ENCODE measurements at regions not wholly inside any gene's neighbourhood (a gene's known extent, or its start where the extent isn't known, plus 50 kb on each side); places are given as distances from the start of the nearest gene placed in this dataset.

DNA sequence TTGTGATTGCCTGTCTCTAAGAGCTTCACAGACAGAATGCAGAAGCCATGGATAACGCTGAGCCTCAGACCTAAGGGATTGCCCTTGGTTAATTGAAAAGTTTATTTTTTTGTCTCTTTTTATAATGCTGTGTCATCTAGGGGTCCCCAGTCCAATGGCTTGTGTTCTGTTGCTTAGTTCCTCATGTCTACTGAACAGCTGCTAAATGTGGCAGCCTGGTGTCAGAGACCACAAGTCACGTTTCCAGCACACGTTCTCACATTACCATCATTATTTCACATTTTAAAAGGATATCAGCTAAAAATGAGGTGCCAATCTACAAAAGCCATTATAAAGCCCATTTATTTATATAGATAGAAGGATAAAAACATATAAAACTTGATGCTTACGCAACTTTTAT is 1362.0 kb downstream of the PCDH9 start:
- no peak for DNase-seq

DNA sequence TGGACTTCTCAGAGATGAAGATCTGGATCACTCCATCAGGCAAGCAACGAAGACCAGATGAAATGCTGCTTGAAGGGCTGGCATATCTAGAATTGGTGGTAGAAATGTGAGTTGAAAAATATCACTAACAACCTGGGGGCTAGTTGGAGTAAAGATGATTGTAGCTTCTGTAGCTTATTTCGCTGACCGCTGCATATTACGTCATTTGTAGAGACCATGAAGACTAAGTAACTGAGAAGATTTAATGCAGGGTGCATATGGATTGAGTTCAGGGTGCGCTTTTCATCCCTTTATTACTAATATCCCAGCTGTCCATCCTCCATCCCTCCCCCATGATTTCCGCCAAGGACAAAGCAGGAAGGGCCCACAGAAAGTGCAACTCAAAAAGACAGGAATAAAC is 1364.0 kb downstream of the PCDH9 start:
- no peak for DNase-seq

DNA sequence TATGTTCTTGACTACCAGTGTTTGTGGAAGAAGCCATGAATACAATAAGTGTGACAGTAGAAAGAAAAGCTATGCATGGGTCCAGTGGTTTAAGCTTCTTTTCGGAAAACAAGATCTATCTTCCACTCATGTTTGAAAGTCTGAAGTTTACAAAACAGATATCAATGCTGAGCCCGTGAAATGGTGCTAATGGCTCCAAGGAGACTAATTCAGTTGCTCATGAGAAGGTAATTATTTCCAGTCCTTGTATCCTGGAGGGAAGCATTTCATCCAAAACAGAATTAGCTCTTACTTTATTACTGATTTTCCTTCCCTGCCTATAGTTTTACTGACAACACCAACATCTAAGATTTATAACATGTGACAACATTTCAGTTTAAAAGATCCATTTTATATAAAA is 1364.9 kb downstream of the PCDH9 start:
- no peak for DNase-seq

DNA sequence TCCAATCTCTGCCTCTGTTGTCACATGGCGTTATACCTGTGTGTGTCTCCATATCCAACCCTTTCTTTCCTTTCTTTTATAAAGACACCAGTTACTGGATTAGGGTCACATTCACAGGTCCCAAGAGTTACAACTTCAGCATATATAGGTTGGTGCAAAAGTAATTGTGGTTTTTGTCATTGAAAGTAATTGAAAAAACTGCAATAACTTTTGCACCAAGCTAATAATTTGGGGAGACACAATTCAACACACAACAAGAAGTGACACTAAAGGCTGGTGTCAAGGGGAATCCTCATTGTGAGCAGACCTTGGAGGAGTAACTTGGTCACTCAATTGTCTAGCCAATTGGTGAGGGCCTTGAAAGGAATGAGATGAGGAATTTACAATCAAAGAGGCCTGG is 1366.1 kb downstream of the PCDH9 start:
- DNase-seq: no peak

DNA sequence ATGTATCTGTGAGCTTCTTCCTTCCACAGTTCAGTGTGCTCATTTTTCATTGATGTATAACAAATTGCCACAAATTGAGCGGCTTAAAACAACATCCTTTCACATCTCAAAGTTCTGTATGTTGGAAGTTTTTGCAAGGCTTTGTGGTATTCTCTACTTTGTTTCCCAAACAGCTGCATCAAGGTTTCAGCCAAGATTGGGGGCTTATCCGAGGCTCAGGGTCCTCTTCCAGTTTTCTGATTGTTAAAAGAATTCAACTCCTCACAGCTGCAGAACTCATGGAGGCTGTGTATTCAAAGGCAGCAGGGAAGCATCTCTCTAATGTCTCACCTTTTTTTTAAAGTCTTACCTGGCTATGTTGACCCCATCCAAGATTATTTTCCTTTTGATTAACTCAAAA is 1369.8 kb downstream of the PCDH9 start:
- DNase-seq: no peak

DNA sequence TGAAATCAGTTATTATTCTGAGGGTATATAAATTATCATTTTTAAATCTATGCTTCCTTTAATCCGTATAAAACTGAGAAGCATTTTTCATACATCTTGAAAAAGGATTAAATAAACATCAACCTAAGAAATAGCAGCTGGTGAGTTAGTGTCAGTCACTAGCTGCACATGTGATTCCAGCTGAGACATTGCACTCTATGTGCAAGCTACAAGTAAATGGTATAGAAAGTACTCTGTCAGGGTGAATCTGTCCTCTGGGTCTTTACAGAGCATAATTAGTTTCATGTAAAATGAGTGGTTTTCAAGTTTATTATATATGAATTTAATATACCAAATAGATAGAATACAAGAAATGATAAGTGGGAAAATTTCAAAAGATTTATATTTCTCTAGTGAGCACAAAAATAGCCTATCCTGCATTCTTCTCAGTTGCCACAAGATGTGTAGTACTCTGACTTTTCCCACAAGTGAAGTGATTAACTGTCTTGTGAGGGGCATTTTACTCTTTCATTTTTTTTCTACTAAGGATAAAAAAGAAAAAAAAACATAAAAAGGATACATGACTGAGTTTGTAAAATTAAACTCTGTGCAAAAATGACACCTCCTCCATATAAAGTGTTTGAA is 1372.1 kb downstream of the PCDH9 start:
- no peak for DNase-seq

DNA sequence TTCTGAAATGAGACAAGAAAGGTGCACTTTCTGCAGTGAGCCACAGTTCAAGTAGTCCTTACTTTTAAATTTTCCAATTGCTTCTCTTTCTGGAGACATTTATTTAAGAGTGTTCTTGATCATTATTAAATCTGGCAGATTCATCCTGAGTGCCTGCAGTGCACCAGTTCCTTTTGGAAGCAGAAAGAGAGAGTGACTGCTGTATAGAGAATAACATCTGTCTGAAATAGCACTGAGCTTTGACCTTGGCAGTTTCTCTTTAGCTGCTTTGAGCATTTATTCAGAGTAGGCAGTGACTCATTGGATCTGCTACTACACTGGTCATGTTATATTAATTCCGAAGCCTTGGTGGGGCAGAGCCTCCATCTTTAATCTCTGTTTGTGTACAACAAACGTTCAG is 1373.7 kb downstream of the PCDH9 start:
- no peak for DNase-seq

DNA sequence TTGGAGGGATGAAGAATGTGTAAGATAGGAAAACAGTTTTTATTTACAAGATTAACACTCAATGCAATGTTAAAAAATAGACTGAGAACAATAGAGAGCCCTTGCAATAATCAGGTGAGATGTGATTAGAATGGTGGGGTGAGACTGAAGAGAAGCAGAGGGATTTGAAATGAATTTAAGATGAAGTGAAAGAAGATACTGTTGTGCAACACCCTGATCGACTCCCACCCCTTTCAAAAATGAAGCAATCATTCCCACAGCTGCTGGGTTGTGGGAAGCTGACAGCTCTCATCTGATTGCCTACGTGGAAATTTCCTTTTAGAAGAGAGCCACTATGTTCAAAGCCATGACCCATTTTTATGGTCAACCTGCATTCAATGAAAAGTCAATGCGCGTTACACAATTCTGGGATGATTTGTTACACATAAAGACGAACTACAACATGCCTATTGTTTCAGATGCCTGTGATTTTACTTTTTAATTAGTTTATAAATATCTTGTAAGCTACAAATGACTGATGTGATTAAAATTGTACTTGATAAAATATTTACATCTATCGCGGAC is 1374.8 kb downstream of the PCDH9 start:
- no peak for DNase-seq

DNA sequence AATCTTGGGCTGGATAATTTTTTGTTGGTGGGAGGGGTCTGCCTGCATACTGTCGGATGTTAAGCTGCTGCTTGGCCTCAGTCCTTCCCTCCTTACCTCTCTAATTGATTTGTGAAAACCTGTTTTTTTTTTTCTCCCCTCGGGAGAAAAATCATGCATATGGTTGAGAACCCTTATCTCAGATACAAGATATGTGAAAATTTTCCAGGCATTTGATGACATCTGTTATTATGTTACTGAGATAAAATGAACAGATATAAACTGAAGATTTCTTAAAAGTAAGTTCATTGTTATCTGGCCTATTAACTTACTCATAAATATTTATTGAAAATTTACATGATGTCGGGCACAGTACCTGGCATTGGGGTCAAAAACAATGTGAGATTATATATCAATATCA is 1375.7 kb downstream of the PCDH9 start:
- no peak for DNase-seq

DNA sequence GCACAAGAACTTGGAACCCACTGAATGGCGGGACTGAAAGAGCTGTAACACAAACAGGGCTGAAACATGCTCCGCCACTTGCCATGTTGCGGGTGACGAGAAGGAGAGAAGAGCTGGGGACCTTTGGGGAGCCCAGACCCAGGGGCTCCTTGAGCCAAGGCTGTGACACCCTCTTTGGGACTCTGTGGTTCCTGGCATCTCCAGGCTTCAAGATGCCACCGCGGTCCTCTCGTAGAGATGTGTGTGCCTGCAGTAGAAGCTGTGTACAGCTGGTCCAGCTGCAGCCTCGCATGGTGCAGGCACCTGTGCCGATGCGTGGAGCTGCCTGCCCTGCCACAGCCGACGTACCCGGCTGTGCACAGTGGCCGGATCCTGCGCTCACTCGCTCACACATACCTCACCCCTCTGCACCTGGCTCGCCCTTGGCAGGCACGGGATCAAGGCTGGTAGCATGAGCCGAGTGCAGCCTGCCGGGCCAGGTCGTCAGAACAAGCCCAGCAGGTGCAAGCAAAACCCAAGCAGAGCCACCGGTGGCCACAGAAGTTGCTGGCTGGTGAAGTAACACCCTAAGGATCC is 1385.8 kb downstream of the PCDH9 start:
- no peak for DNase-seq

DNA sequence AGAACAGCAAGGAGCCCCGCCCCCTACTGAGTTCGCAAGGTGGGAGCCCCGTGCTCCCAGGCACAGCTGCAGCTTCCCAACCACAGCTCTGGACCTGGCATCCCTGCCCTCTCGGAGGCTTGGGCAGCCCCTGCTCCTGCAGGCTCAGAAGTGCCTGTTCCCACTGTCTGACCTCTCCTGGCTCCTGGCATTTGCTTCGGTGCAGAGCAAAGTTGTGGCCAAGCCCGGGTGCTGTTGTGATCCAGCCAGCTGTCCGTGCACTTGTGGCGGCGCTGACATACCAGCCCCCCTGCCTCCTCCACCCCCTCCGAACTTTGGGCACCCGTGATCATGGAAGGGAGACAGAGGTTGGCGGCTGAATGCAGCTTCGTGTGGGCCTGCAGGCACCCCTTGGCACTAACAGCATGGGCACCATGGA is 1386.8 kb downstream of the PCDH9 start:
- no peak for DNase-seq

DNA sequence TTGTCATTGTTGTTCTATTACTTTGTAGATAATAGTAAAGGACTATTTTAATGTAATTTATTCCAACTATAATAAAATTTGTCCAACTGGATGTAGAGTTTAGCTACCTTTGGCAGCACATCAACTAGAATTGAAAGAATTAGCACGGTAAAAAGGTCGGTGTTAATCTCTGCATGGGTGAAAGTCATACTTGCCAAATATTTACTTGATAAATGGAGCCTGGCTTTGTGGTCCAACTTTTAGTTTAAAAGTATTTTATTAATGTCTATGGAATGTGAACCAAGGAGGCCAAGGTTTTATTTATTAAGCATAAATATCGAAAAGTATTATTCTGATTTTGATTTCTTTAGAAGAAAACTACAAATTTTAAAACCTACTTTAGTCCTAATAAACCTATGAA is 1389.0 kb downstream of the PCDH9 start:
- no peak for DNase-seq

DNA sequence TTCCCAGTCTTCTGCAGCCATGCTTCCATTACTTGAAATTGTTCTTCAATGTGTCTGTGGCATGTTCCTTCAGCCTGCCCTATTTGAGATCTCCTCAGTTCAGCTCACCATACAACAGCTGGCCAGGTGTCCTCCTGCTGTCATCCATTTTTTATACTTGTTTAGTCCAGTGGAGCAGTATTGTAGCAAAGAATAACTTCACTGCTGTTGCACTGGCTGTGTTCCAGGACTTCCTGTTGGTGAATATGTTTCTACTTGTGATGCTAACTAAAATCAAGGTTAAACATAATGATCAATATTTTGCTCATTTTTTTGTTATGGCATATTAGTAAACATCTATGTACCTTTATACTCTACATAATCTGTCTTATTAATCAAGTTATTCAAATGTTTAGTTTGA is 1394.1 kb downstream of the PCDH9 start:
- DNase-seq: no peak

DNA sequence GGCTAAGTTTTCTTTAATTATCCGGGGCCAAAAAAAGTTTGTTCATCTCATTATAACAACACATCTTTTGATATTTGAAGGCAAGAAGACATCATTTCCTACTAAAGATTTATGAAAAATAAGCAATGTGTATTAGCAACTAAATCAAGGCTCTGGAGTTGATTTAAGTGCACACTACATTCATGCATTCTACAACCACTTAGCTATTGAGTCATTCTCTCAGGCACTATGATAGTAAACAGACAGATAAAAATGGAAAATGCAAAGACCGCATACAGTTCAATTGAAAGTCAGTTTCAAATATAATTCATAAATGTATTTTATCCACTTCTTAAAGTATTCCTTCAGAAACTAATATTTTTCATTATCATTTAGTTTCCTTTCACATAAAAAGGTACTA is 1395.2 kb downstream of the PCDH9 start:
- no peak for DNase-seq

DNA sequence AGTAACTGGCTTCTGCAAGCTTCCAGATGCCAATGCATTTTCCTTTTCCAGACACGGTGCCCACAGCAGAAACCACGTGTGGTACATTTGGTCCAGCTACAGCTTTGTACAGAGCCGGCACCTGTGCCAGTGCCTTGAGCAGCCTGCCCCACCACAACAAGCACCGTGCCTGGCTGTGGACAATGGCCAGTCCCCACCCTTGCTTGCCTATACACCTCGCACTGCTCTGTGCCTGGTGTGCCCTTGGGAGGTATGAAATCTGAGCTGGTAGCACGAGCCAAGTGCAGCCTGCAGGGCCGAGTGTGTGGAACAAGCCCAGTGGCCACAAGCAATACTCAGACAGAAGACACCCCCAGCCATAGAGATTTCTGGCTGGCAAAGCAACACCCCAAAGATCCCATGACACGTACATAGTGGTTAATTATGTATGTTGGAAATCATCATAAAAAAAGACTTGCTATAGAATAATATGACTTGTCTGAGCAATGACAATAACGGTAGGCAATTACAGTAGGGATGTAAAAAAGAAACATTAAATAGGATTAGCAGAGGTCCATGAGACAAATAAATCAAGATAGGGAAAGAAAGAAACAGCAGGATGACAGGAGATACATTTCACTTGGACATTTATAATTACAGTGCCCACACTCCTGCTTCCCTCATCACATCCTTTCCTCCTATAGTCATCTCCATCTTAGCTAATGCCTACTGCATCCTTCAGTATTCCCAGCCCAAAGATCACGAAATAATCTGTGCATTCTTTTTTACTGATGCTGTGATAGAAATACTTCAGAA is 1399.5 kb downstream of the PCDH9 start:
- no peak for DNase-seq

DNA sequence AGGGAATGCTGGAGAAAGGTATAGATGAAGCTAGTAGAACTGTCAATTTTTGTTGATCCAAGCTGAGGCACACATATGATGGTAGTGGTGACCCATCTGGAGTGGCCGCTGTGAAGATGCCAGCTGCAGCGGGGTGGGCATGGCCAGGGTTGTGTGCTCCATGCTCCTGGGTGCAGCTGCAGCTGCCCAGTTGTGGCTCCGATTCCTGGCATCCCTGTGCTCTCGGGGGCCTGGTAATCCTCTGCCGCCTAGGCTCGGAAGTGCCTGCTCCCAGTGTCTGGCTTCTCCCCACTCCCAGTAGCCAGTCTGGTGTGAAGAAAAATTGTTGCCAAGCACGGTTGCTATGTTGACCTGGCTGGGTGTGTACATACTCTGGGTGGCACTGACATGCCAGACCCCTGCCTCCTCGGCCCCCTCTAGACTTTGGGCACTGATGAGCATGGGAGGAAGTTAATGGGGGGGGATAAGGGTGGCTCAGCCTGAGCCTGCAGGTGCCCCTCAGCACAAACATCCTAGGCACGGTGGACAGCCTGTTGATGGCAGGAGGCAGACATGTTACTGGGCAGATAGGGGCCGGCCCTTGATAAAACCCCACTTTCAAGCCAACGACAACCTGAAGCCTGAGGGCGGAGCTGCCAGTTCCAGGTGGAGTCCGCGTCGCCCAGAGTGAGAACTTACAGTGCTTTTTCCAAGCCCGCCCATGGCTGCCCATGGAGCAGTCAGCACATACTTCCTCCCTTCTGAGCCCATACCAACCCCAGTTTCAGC is 1400.7 kb downstream of the PCDH9 start:
- no peak for DNase-seq

DNA sequence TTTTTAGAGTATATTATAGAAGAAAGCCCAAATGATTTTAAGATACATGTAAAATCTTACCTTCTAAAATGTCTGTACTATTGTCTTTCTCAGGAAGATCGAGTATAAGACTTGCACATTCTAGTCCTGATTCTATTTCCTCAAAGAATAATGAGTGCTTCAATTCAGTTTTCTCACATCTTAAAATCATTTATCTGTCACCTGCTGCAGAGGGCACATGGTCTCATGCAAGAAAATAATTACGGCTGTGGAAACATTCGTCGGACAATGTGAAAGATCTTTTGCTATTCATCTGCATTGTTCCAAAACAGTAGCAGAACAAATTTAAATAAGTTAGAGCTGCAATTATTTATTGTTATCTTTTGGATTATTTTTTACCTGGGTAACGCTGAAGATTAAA is 1403.5 kb downstream of the PCDH9 start:
- DNase-seq: no peak

DNA sequence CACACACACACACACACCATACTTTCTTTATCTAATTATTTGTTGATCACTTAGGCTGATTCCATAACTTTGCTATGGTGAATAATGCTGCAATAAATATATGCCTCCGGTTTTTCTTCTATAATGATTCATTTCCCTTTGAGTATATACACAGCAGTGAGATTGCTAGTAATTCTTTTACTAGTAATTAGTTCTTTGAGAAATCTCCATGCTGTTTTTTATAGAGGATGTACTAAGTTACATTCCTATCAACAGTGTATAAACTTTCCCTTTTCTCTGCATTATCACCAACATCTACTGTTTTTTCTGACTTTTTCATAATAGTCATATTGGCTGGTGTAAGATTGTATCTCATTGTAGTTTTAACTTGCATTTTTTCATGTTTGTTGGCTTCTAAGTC is 1405.1 kb downstream of the PCDH9 start:
- no peak for DNase-seq

DNA sequence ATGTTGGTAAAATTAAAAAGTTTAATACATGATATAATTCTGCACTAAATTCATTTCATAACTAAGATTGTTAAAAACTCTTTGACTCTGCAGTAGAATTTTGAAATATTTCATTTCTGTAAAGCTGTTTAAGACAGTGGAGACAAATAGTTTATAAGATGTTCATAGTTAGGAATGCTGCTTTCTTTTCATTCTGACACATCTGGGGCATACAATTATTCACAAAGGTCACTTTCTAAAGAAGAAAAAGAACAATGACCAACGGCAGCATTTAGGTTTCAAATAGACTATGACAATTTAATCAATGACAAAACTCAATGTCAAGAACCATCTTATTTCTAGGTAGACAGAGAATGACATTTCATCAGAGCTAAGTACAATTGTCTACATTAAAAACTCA is 1422.1 kb downstream of the PCDH9 start:
- no peak for DNase-seq

DNA sequence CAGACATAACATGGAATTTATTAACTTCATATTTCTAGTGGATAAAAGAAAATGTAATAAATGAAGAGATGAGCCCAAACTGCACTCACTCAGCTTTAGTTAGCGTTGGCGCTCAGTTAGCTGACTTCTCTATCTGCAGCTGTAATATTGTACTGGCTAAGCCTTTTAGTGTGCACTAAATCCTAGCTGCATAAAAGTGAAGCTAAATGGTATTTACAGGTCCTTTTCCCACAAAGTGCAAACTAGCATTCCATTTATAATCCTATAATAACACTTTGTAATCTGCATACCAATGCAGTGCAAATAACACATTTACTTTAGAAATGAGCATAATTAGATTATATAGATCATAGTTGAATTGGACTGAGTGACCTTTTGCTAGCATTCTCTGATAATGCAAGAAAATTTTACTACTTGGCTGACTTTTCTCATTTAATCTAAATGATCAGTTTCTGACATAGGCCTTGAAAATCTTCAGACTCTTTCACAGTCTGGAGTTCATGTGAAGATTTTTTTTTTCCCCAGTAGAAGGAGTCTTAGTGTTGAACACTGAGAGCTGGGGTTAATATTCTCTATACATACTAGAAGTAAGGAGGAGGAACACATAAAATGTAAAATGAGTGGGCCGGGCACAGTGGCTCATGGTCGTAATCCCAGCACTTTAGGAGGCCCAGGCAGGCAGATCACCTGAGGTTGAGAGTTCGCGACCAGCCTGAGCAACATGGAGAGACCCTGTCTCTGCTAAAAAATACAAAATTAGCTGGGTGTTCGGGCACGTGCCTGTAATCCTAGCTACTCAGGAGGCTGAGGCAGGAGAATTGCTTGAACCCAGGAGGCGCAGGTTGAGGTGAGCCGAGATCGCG is 1426.4 kb downstream of the PCDH9 start:
- no peak for DNase-seq

DNA sequence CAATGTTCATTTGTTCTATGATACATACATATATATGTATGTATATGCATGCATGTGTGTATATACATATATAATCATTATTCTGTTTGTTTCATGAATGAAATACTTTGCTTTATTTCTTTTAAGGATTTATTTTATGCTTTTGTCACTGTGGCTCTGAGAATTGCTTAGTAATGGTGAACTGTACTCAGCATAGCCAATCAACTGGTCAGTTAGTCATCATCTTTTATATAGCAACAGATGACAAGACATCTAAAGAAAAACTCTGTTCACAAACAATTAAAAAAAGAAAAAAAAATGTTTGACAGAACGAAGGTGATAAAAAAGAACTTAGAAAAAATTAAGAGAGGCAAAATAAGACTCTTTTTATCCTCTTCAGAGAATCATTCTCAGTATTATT is 1440.3 kb downstream of the PCDH9 start:
- DNase-seq: no peak

DNA sequence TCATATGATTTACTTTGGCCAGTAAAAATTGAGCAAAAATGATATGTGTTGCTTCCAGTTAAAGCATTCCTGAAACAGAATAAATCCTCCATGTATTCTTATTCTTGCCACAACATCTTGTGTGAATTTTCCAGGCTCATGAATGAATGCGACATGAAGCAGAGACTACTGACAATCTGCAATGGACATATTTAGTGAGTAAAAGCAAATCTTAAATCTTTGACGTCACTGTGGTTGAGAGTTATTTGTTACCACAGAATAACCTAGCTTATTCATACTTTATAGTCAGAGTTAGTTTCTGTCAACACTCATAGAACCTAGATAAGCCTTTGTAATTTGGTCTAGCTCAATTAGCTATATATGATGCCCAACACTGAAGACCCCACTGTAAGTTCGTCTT is 1443.1 kb downstream of the PCDH9 start:
- no peak for DNase-seq

Measured in amniotic stem cell (primary cell).